CD4-positive, alpha-beta T cell treated with Interleukin-6 at 100 ng/mL for 8 hours (primary cell): ENCODE measurements at regions not wholly inside any gene's neighbourhood (a gene's known extent, or its start where the extent isn't known, plus 50 kb on each side); places are given as distances from the start of the nearest gene placed in this dataset.
"Not testable (repeated sequence)": the region's sequence is repeated elsewhere in the genome, so short reads cannot be mapped to it uniquely, and the experiment has no call there.

Source experiments
- DNase-seq: peaks from one replicate; pipeline ENCODE4 v3.0.0-alpha.2; 2020; ENCODE audit warnings: mixed read lengths, low spot score

DNA sequence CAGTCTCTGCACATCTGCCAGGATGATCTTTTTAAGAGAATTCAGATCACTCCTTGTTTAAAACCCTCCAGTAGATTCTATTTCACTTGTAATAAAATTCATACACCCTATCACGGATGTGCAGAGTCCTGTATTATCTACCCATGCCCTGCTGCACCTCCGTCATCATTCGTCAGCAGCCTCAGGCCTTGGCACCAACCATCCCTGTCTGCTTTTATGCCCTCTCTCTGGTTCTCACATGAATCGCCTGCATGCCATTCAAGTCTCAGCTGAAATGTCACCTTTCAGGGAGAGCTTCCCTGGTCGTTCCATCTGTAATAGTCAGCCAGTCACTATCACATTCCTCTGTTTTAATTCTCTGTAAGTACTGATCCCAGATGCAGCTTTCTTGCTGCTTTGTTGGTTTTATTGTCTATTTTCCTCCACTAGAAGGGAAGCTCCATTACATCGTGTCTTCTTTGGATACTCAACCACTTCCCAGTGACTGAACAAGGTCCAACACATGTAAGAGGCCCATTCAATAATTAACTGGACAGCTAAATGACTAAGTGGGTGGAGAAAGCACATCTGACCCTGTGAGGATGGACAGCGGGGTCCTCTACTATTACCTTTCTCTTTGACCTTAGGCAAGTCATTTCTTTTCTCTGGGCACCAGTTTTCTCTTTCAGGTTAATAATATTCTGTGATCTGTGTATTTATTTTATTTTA, 81.2 kb upstream of the GOT2 start:
- no peak for DNase-seq

- peak; percentile 18 for DNase-seq
These were observed 80.3 kb upstream of the GOT2 start for GRCh38 chr16:58814348-58814801.

DNA sequence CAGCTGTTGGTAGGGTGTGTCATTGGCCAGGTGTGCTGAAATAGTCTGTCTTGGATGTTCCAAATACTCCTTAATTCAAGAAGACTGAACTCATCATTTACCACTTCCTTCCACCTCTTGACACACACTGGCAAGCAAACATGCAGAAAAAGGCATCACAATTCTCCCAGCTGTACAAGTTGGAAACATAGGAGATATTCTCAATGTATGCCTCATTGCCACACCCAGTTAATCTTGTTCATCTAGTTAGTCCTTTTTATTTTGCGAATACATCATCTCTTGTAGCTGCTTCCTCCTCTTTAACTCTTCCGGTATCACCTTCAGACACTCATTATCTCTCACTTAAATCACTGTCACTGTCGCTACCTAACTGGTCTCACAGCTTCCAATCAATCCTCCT, 75.1 kb upstream of the GOT2 start:
- DNase-seq = no peak

GRCh38 chr16:58807276-58807675, 73.2 kb upstream of the GOT2 start:
- DNase-seq = no peak

- DNase-seq = no peak
These were observed 67.7 kb upstream of the GOT2 start for GRCh38 chr16:58801838-58802237.

- no peak for DNase-seq
These were observed 63.2 kb upstream of the GOT2 start for GRCh38 chr16:58797137-58797801.

- no peak for DNase-seq
These were observed 59.2 kb upstream of the GOT2 start for GRCh38 chr16:58793366-58793765.

DNA sequence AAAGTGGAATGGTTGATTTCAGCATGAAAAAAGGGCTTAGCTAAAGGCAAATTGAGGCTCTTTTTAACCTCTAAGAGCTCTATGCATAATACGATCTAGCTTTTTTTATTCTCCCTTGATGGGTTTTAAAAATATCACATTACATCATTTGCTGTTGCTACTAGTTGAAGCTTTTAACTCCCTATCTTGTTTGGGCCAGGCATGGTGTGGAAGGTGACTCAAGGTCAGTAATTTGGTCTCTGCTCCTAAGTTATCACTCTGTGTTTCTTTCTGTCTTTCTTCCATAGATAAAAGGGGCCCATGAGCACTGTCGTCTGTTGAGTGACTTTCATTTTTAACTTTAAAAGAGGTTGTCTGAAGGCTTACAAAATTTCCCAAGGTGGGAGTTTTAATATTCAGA, 58.1 kb upstream of the GOT2 start:
- DNase-seq = no peak

- not testable (repeated sequence) for DNase-seq
These were observed 56.9 kb upstream of the GOT2 start for GRCh38 chr16:58790816-58791557.

DNA sequence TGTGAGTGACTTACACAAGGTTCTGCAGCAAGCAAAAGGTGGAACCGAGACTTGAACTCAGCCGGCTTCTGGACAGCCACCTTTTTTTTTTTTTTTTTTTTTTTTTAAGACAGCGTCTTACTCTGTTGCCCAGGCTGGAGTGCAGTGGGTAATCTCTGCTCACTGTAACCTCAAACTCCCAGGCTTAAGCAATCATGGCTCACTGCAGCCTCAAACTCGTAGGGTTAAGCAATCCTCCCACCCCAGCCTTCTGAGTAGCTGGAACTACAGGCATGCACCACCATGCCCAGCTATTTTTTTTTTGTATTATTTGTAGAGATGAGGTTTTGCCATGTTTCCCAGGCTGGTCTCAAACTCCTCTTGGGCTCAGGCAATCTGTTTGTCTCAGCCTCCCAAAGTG, 55.2 kb upstream of the GOT2 start:
- no peak for DNase-seq
